ENCODE measurements at regions not wholly inside any gene's neighbourhood (a gene's known extent, or its start where the extent isn't known, plus 50 kb on each side); places are given as distances from the start of the nearest gene placed in this dataset.
"Not testable (repeated sequence)": the region's sequence is repeated elsewhere in the genome, so short reads cannot be mapped to it uniquely, and the experiment has no call there.

GRCh38 chr4:137866671-137867070, 334.4 kb upstream of the PCDH18 start:
- DNase-seq (ENCODE audit: insufficient read length, low spot score) (no peak), FAIRE-seq (no peak)
- no peak for TF ChIP-seq PAX5 (IDR thresholded peaks at IDR 0.05; ENCODE audit: insufficient read depth, low read length, severe bottlenecking)
- TF ChIP-seq SPI1 (IDR thresholded peaks at IDR 0.05; ENCODE audit: low read depth, low read length), result no peak
- no peak for TF ChIP-seq POU2F2 (IDR thresholded peaks at IDR 0.05; ENCODE audit: low read depth, low read length)
- no peak for TF ChIP-seq POLR2AphosphoS5 (IDR thresholded peaks at IDR 0.05; ENCODE audit: low read depth, low read length)
- no peak for TF ChIP-seq POLR2A (IDR thresholded peaks at IDR 0.05; ENCODE audit: low read depth, low read length)
- no peak for TF ChIP-seq TAF1 (IDR thresholded peaks at IDR 0.05; ENCODE audit: low read depth, low read length)

- FAIRE-seq (no peak), DNase-seq (ENCODE audit: insufficient read length, low spot score) (no peak)
- TF ChIP-seq PAX5 (IDR thresholded peaks at IDR 0.05; ENCODE audit: insufficient read depth, low read length, severe bottlenecking), result no peak
- no peak for TF ChIP-seq TAF1 (IDR thresholded peaks at IDR 0.05; ENCODE audit: low read depth, low read length)
- no peak for TF ChIP-seq SPI1 (IDR thresholded peaks at IDR 0.05; ENCODE audit: low read depth, low read length)
- TF ChIP-seq POU2F2 (IDR thresholded peaks at IDR 0.05; ENCODE audit: low read depth, low read length), result no peak
- TF ChIP-seq POLR2A (IDR thresholded peaks at IDR 0.05; ENCODE audit: low read depth, low read length), result no peak
- no peak for TF ChIP-seq POLR2AphosphoS5 (IDR thresholded peaks at IDR 0.05; ENCODE audit: low read depth, low read length)
Observed at GRCh38 chr4:137861682-137862081, 329.4 kb upstream of the PCDH18 start.

GRCh38 chr4:137853424-137853823, 321.1 kb upstream of the PCDH18 start:
- DNase-seq (ENCODE audit: insufficient read length, low spot score) (no peak), FAIRE-seq (no peak)
- TF ChIP-seq SPI1 (IDR thresholded peaks at IDR 0.05; ENCODE audit: low read depth, low read length) (no peak), POLR2A (IDR thresholded peaks at IDR 0.05; ENCODE audit: low read depth, low read length) (no peak), TAF1 (IDR thresholded peaks at IDR 0.05; ENCODE audit: low read depth, low read length) (no peak), PAX5 (IDR thresholded peaks at IDR 0.05; ENCODE audit: insufficient read depth, low read length, severe bottlenecking) (no peak)

GRCh38 chr4:137852326-137852725, 320.0 kb upstream of the PCDH18 start:
- DNase-seq (ENCODE audit: insufficient read length, low spot score), result no peak
- TF ChIP-seq TAF1 (IDR thresholded peaks at IDR 0.05; ENCODE audit: low read depth, low read length) (no peak), POLR2A (IDR thresholded peaks at IDR 0.05; ENCODE audit: low read depth, low read length) (no peak), POLR2AphosphoS5 (IDR thresholded peaks at IDR 0.05; ENCODE audit: low read depth, low read length) (no peak), PAX5 (IDR thresholded peaks at IDR 0.05; ENCODE audit: insufficient read depth, low read length, severe bottlenecking) (no peak), SPI1 (IDR thresholded peaks at IDR 0.05; ENCODE audit: low read depth, low read length) (no peak), POU2F2 (IDR thresholded peaks at IDR 0.05; ENCODE audit: low read depth, low read length) (no peak)
- no peak for FAIRE-seq

GRCh38 chr4:137851435-137851834, 319.1 kb upstream of the PCDH18 start:
- no peak for TF ChIP-seq POLR2A (IDR thresholded peaks at IDR 0.05; ENCODE audit: low read depth, low read length)
- TF ChIP-seq PAX5 (IDR thresholded peaks at IDR 0.05; ENCODE audit: insufficient read depth, low read length, severe bottlenecking), result no peak
- TF ChIP-seq SPI1 (IDR thresholded peaks at IDR 0.05; ENCODE audit: low read depth, low read length), result no peak
- TF ChIP-seq TAF1 (IDR thresholded peaks at IDR 0.05; ENCODE audit: low read depth, low read length), result no peak
- TF ChIP-seq POU2F2 (IDR thresholded peaks at IDR 0.05; ENCODE audit: low read depth, low read length), result no peak
- TF ChIP-seq POLR2AphosphoS5 (IDR thresholded peaks at IDR 0.05; ENCODE audit: low read depth, low read length), result no peak
- no peak for DNase-seq (ENCODE audit: insufficient read length, low spot score)
- no peak for FAIRE-seq

- FAIRE-seq; DNase-seq (ENCODE audit: insufficient read length, low spot score): not testable (repeated sequence)
Observed at GRCh38 chr4:137827945-137828344, 295.7 kb upstream of the PCDH18 start.

- TF ChIP-seq SPI1 (IDR thresholded peaks at IDR 0.05; ENCODE audit: low read depth, low read length) (no peak), PAX5 (IDR thresholded peaks at IDR 0.05; ENCODE audit: insufficient read depth, low read length, severe bottlenecking) (no peak), POLR2AphosphoS5 (IDR thresholded peaks at IDR 0.05; ENCODE audit: low read depth, low read length) (no peak), TAF1 (IDR thresholded peaks at IDR 0.05; ENCODE audit: low read depth, low read length) (no peak), POU2F2 (IDR thresholded peaks at IDR 0.05; ENCODE audit: low read depth, low read length) (no peak), POLR2A (IDR thresholded peaks at IDR 0.05; ENCODE audit: low read depth, low read length) (no peak)
- FAIRE-seq (no peak), DNase-seq (ENCODE audit: insufficient read length, low spot score) (no peak)
Observed at GRCh38 chr4:137825505-137825904, 293.2 kb upstream of the PCDH18 start.

- no peak for FAIRE-seq
- TF ChIP-seq SPI1 (IDR thresholded peaks at IDR 0.05; ENCODE audit: low read depth, low read length) (no peak), POLR2A (IDR thresholded peaks at IDR 0.05; ENCODE audit: low read depth, low read length) (no peak), PAX5 (IDR thresholded peaks at IDR 0.05; ENCODE audit: insufficient read depth, low read length, severe bottlenecking) (no peak), TAF1 (IDR thresholded peaks at IDR 0.05; ENCODE audit: low read depth, low read length) (no peak), POU2F2 (IDR thresholded peaks at IDR 0.05; ENCODE audit: low read depth, low read length) (no peak), POLR2AphosphoS5 (IDR thresholded peaks at IDR 0.05; ENCODE audit: low read depth, low read length) (no peak)
- no peak for DNase-seq (ENCODE audit: insufficient read length, low spot score)
Observed at GRCh38 chr4:137823007-137823406, 290.7 kb upstream of the PCDH18 start.

GRCh38 chr4:137819964-137820383, 287.7 kb upstream of the PCDH18 start:
- TF ChIP-seq POLR2AphosphoS5 (IDR thresholded peaks at IDR 0.05; ENCODE audit: low read depth, low read length) (no peak), SPI1 (IDR thresholded peaks at IDR 0.05; ENCODE audit: low read depth, low read length) (no peak), POLR2A (IDR thresholded peaks at IDR 0.05; ENCODE audit: low read depth, low read length) (no peak), POU2F2 (IDR thresholded peaks at IDR 0.05; ENCODE audit: low read depth, low read length) (no peak), TAF1 (IDR thresholded peaks at IDR 0.05; ENCODE audit: low read depth, low read length) (no peak), PAX5 (IDR thresholded peaks at IDR 0.05; ENCODE audit: insufficient read depth, low read length, severe bottlenecking) (no peak)
- DNase-seq (ENCODE audit: insufficient read length, low spot score) (peak; percentile 7), FAIRE-seq (peak; percentile 31)

- TF ChIP-seq SPI1 (IDR thresholded peaks at IDR 0.05; ENCODE audit: low read depth, low read length) (no peak), TAF1 (IDR thresholded peaks at IDR 0.05; ENCODE audit: low read depth, low read length) (no peak), POLR2AphosphoS5 (IDR thresholded peaks at IDR 0.05; ENCODE audit: low read depth, low read length) (no peak), PAX5 (IDR thresholded peaks at IDR 0.05; ENCODE audit: insufficient read depth, low read length, severe bottlenecking) (no peak), POLR2A (IDR thresholded peaks at IDR 0.05; ENCODE audit: low read depth, low read length) (no peak), POU2F2 (IDR thresholded peaks at IDR 0.05; ENCODE audit: low read depth, low read length) (no peak)
- no peak for DNase-seq (ENCODE audit: insufficient read length, low spot score)
- no peak for FAIRE-seq
Observed at GRCh38 chr4:137812258-137812657, 280.0 kb upstream of the PCDH18 start.

All from GM12891 (cell line).